ENCODE measurements at regions not wholly inside any gene's neighbourhood (a gene's known extent, or its start where the extent isn't known, plus 50 kb on each side); places are given as distances from the start of the nearest gene placed in this dataset.
A peak's percentile ranks its signal among the peaks of the same experiment; 100 is the strongest.
"Not testable (repeated sequence)": the region's sequence is repeated elsewhere in the genome, so short reads cannot be mapped to it uniquely, and the experiment has no call there.

GRCh38 chrX:15116900-15117299 lies 153.0 kb downstream of the ASB9 start:
- no peak for DNase-seq (ENCODE audit: low spot score)

GRCh38 chrX:15114743-15115566 lies 154.9 kb downstream of the ASB9 start:
- DNase-seq (ENCODE audit: low spot score), result no peak

- DNase-seq (ENCODE audit: low spot score), result no peak
Measured at GRCh38 chrX:15107367-15107988, 162.4 kb downstream of the ASB9 start.

GRCh38 chrX:15098505-15098904 lies 171.4 kb downstream of the ASB9 start:
- no peak for DNase-seq (ENCODE audit: low spot score)

- DNase-seq (ENCODE audit: low spot score), result no peak
Measured at GRCh38 chrX:15087747-15088146, 182.1 kb downstream of the ASB9 start.

- no peak for DNase-seq (ENCODE audit: low spot score)
Measured at GRCh38 chrX:15073313-15073712, 196.6 kb downstream of the ASB9 start.

GRCh38 chrX:15072880-15073279 lies 197.0 kb downstream of the ASB9 start:
- no peak for DNase-seq (ENCODE audit: low spot score)

GRCh38 chrX:15072259-15072658 lies 197.6 kb downstream of the ASB9 start:
- no peak for DNase-seq (ENCODE audit: low spot score)

GRCh38 chrX:15059474-15059873 lies 186.3 kb downstream of the MOSPD2 start:
- peak; percentile 2 for DNase-seq (ENCODE audit: low spot score)

GRCh38 chrX:15056044-15056443 lies 182.8 kb downstream of the MOSPD2 start:
- DNase-seq (ENCODE audit: low spot score), result no peak

- DNase-seq (ENCODE audit: low spot score), result peak; percentile 4
Measured at GRCh38 chrX:15055146-15055930, 182.1 kb downstream of the MOSPD2 start.

GRCh38 chrX:15050395-15050794 lies 177.2 kb downstream of the MOSPD2 start:
- no peak for DNase-seq (ENCODE audit: low spot score)

GRCh38 chrX:15043538-15043937 lies 170.3 kb downstream of the MOSPD2 start:
- DNase-seq (ENCODE audit: low spot score), result no peak

- no peak for DNase-seq (ENCODE audit: low spot score)
Measured at GRCh38 chrX:15033917-15034316, 160.7 kb downstream of the MOSPD2 start.

GRCh38 chrX:15017491-15017890 lies 144.3 kb downstream of the MOSPD2 start:
- no peak for DNase-seq (ENCODE audit: low spot score)

- DNase-seq (ENCODE audit: low spot score), result no peak
Measured at GRCh38 chrX:15016051-15016450, 142.8 kb downstream of the MOSPD2 start.

- DNase-seq (ENCODE audit: low spot score), result peak; percentile 1
Measured at GRCh38 chrX:15014281-15014680, 141.1 kb downstream of the MOSPD2 start.

GRCh38 chrX:15013461-15013860 lies 140.2 kb downstream of the MOSPD2 start:
- DNase-seq (ENCODE audit: low spot score), result no peak

- no peak for DNase-seq (ENCODE audit: low spot score)
Measured at GRCh38 chrX:14997271-14997670, 124.0 kb downstream of the MOSPD2 start.

- DNase-seq (ENCODE audit: low spot score), result not testable (repeated sequence)
Measured at GRCh38 chrX:14984425-14984824, 111.2 kb downstream of the MOSPD2 start.

All from GM03348 (cell line).